Thyroid gland (tissue), 4 donors: ENCODE measurements at regions not wholly inside any gene's neighbourhood (a gene's known extent, or its start where the extent isn't known, plus 50 kb on each side); places are given as distances from the start of the nearest gene placed in this dataset. TPM values are rescaled to one million over a fixed set of nuclear protein-coding genes. Genes with fewer than 3 reads are reported as not detected.

Experiments used
- DNase-seq, 2 donors: peaks; one replicate each; pipeline ENCODE4 v3.0.0-alpha.2; 2019
- H3K27ac ChIP-seq, 3 donors: fragments of 200-600 bp; sonication (generic); 1 replicate in 2 of 3; 2 replicates in 1 of 3; pipeline ENCODE4 v1.5.1; 2016 to 2019; ENCODE audit warnings: mild to moderate bottlenecking in 1 of 3, moderate library complexity in 1 of 3
- H3K27me3 ChIP-seq: fragments of 200-600 bp; sonication (generic); one replicate; pipeline ENCODE4 v1.5.1; 2019
- H3K36me3 ChIP-seq, 2 donors: fragments of 200-600 bp; sonication (generic); one replicate each; pipeline ENCODE4 v1.5.1; 2016 to 2019
- H3K4me1 ChIP-seq, 2 donors: fragments of 200-600 bp; sonication (generic); one replicate each; pipeline ENCODE4 v1.5.1; 2017 to 2019
- H3K4me3 ChIP-seq, 3 donors: fragments of 200-600 bp; sonication (generic); replicated peaks in 1 of 3; 1 replicate in 2 of 3; 2 replicates in 1 of 3; pipeline ENCODE4 v1.5.1; 2016; ENCODE audit warnings: mild to moderate bottlenecking in 1 of 3
- H3K9me3 ChIP-seq: fragments of 200-600 bp; sonication (generic); one replicate; pipeline ENCODE4 v1.5.1; 2017
- POLR2A ChIP-seq, 2 donors: fragments of 450-650 bp; IDR thresholded peaks; one replicate each; pipeline ENCODE4 v1.6.1; 2017; ENCODE audit warnings: antibody characterized with exemption in 2 of 2, mild to moderate bottlenecking in 2 of 2, moderate library complexity in 1 of 2
- WGBS, 2 donors: methylation state at CpG; one replicate each; pipeline ENCODE4 v1.1.5; 2017; 5-methylcytosine and 5-hydroxymethylcytosine counted together
- intact Hi-C: fragments of 100-400 bp; cut with DNase I; formaldehyde crosslinking; loops from one replicate; pipeline ENCODE4 v1.15.1; 2023
- small RNA-seq: library from RNA; depleted of rRNA; stranded (forward); fragments of <200 nt; gene quantifications from one replicate; pipeline ENCODE3, GENCODE V24; 2016
- TF ChIP-seq, protein P1 (sequence below), 6 experiments: fragments of 200-600 bp in 3 of 6; fragments of 450-650 bp in 3 of 6; sonication (generic) in 3 of 6; IDR thresholded peaks; one replicate each; pipeline ENCODE4 v1.5.1; 2016 to 2019; ENCODE audit warnings: antibody characterized with exemption in 6 of 6, mild to moderate bottlenecking in 2 of 6, inconsistent platforms in 1 of 6, moderate library complexity in 1 of 6

DNA sequence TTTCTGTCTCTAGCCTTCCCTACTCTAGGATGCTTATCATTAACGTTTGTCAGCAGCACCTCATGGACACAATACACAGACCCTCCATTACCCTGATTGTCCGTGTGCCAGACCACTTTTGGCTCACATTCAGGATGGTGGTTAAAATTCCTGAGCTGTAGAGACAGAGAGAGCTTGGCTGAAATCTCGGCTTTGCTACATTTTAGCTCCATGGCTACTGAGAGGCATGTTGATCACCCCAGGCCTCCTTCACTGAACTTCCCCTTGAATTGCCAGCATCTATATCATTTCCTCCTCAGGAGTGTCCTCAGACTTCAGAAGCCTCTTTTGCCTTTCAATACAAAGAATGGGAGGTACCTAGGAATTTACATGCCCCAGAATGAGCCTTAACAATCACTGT is 104.7 kb upstream of the ISL1 start:
- Histone ChIP-seq H3K27ac (no peak overlapping the region), H3K4me1 (no peaks in the 10 kb centered on the region), H3K4me3 (no peak overlapping the region), H3K9me3 (no peaks in the 10 kb centered on the region), H3K36me3 (no peaks in the 10 kb centered on the region), H3K27me3 (no peaks in the 10 kb centered on the region)
- 24 to 29% methylated on average over 3 of the region's 3 CpGs for WGBS, 2 donors
- TF ChIP-seq POLR2A (IDR thresholded peaks at IDR 0.05) = no peak
- TF ChIP-seq, protein P1, sequence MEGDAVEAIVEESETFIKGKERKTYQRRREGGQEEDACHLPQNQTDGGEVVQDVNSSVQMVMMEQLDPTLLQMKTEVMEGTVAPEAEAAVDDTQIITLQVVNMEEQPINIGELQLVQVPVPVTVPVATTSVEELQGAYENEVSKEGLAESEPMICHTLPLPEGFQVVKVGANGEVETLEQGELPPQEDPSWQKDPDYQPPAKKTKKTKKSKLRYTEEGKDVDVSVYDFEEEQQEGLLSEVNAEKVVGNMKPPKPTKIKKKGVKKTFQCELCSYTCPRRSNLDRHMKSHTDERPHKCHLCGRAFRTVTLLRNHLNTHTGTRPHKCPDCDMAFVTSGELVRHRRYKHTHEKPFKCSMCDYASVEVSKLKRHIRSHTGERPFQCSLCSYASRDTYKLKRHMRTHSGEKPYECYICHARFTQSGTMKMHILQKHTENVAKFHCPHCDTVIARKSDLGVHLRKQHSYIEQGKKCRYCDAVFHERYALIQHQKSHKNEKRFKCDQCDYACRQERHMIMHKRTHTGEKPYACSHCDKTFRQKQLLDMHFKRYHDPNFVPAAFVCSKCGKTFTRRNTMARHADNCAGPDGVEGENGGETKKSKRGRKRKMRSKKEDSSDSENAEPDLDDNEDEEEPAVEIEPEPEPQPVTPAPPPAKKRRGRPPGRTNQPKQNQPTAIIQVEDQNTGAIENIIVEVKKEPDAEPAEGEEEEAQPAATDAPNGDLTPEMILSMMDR (IDR thresholded peaks at IDR 0.05) = no peak
- intact Hi-C loops = no loop called here
- DNase-seq = no peak

- TF ChIP-seq POLR2A (IDR thresholded peaks at IDR 0.05) = no peak
- TF ChIP-seq, protein P1 (IDR thresholded peaks at IDR 0.05) = no peak
- peak; percentile 43 to 63 for DNase-seq
- Histone ChIP-seq H3K27ac (no peak overlapping the region), H3K36me3 (no peaks in the 10 kb centered on the region), H3K4me1 (no peaks in the 10 kb centered on the region), H3K4me3 (no peak overlapping the region), H3K27me3 (no peaks in the 10 kb centered on the region), H3K9me3 (no peaks in the 10 kb centered on the region)
- intact Hi-C loops = no loop called here
- WGBS, 2 donors = 69 to 72% methylated on average over 7 of the region's 7 CpGs
Measured at GRCh38 chr5:51279983-51280706, 103.1 kb upstream of the ISL1 start.

DNA sequence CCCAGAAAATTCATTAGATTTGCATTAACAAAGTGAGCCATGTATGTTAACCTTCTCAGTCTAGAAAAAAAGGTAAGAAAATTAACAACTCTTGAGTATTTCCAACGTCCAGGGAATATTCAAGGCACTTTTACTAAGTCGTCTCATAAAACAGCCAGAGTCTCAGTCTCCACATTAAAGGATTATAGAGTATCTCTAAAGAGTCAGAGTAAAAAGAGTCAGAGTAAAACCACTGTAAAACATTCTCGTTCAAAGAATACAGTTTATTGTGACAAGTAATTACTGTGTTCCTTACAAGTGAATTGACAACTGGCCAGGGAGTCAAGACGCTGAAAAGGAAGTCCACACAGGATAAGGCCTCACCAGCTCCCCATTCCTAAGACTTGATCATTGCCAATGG is 97.2 kb upstream of the ISL1 start:
- Histone ChIP-seq H3K27ac (no peak overlapping the region), H3K4me3 (no peak overlapping the region), H3K27me3 (no peaks in the 10 kb centered on the region), H3K36me3 (no peaks in the 10 kb centered on the region), H3K9me3 (no peaks in the 10 kb centered on the region), H3K4me1 (no peaks in the 10 kb centered on the region)
- intact Hi-C loops = no loop called here
- DNase-seq = no peak
- WGBS, 2 donors = 56 to 73% methylated on average over 4 of the region's 4 CpGs
- no peak for TF ChIP-seq POLR2A (IDR thresholded peaks at IDR 0.05)
- TF ChIP-seq, protein P1 (IDR thresholded peaks at IDR 0.05) = no peak

GRCh38 chr5:51302343-51302742 is 80.9 kb upstream of the ISL1 start:
- no peaks in the 10 kb centered on the region for H3K9me3 ChIP-seq
- DNase-seq = no peak
- intact Hi-C loops = no loop called here
- WGBS, 2 donors = 57 to 70% methylated on average over 2 of the region's 2 CpGs
- no peaks in the 10 kb centered on the region for H3K4me1 ChIP-seq
- no peak overlapping the region for H3K27ac ChIP-seq
- no peaks in the 10 kb centered on the region for H3K36me3 ChIP-seq
- no peaks in the 10 kb centered on the region for H3K27me3 ChIP-seq
- H3K4me3 ChIP-seq = no peak overlapping the region
- TF ChIP-seq POLR2A (IDR thresholded peaks at IDR 0.05) = no peak
- TF ChIP-seq, protein P1 (IDR thresholded peaks at IDR 0.05) = no peak

DNA sequence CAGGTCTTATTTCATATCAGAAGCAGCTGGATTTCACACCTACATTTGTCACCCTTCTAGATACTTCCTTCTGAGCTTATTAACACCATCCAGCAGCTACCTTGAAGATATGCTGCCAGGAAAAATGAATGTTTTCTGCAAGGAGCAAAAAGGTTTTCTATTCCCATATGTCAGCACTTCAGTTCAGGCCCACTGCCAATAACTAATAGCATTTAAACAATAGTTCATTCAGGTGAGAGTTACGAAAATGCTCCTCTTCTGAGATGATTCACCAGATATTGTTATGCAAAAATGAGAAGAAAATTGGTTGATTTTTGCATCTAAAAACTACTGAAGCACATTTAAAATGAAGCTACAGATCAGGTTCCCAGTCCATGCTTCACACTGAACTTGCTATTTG is 56.4 kb upstream of the ISL1 start:
- Histone ChIP-seq H3K9me3 (no peaks in the 10 kb centered on the region), H3K4me3 (no peak overlapping the region), H3K4me1 (no peaks in the 10 kb centered on the region), H3K27ac (no peak overlapping the region), H3K27me3 (no peaks in the 10 kb centered on the region), H3K36me3 (no peaks in the 10 kb centered on the region)
- DNase-seq = no peak
- TF ChIP-seq POLR2A (IDR thresholded peaks at IDR 0.05) = no peak
- TF ChIP-seq, protein P1 (IDR thresholded peaks at IDR 0.05) = no peak
- intact Hi-C loops = no loop called here
- 33 to 55% methylated on average over 1 of the region's 1 CpG for WGBS, 2 donors

Small RNAs in the stretch of these regions (small RNA-seq; reads per million reads assigned to genes)
- gene AC022441.3 (not detected), gene RNU6-1296P (not detected), gene RNU6-480P (not detected)
